SK-N-SH treated with all-trans-retinoic acid at 6 μM for 48 hours (cell line): ENCODE measurements at regions not wholly inside any gene's neighbourhood (a gene's known extent, or its start where the extent isn't known, plus 50 kb on each side); places are given as distances from the start of the nearest gene placed in this dataset.

Source experiments
- ARNTL ChIP-seq: fragments of 450-650 bp; formaldehyde crosslinking; IDR thresholded peaks from 2 replicates; pipeline ENCODE4 v1.5.0; 2020; ENCODE audit warnings: low read depth, mild to moderate bottlenecking, moderate library complexity, borderline replicate concordance
- BACH2 ChIP-seq: fragments of 250-450 bp; sonication (Bioruptor Pico); IDR thresholded peaks from 2 replicates; pipeline ENCODE4 v1.9.0; 2021; ENCODE audit warnings: mild to moderate bottlenecking, borderline replicate concordance
- CREB5 ChIP-seq: fragments of 250-450 bp; sonication (Bioruptor Pico); IDR thresholded peaks from 2 replicates; pipeline ENCODE4 v1.5.1; 2020; ENCODE audit warnings: low read depth, mild to moderate bottlenecking, moderate library complexity
- CSRNP3 ChIP-seq: fragments of 250-450 bp; sonication (Bioruptor Pico); IDR thresholded peaks from 2 replicates; pipeline ENCODE4 v1.5.1; 2021; ENCODE audit warnings: mild to moderate bottlenecking, moderate library complexity
- PATZ1 ChIP-seq: fragments of 250-450 bp; sonication (Bioruptor Pico); IDR thresholded peaks from 2 replicates; pipeline ENCODE4 v1.8.0; 2020; ENCODE audit warnings: mild to moderate bottlenecking, moderate library complexity, borderline replicate concordance
- POU6F1 ChIP-seq: fragments of 250-450 bp; sonication (Bioruptor Pico); IDR thresholded peaks from 2 replicates; pipeline ENCODE4 v1.8.0; 2021; ENCODE audit warnings: low read depth, mild to moderate bottlenecking, moderate library complexity, borderline replicate concordance
- RARB ChIP-seq: fragments of 250-450 bp; sonication (Bioruptor Pico); IDR thresholded peaks from 2 replicates; pipeline ENCODE4 v1.8.0; 2021; ENCODE audit warnings: mild to moderate bottlenecking, moderate library complexity
- TSHZ2 ChIP-seq: fragments of 250-450 bp; sonication (Bioruptor Pico); IDR thresholded peaks from 2 replicates; pipeline ENCODE4 v1.5.0; 2020; ENCODE audit warnings: mild to moderate bottlenecking, moderate library complexity
- ZFP3 ChIP-seq: fragments of 250-450 bp; sonication (Bioruptor Pico); IDR thresholded peaks from 2 replicates; pipeline ENCODE4 v1.5.0; 2020; ENCODE audit warnings: mild to moderate bottlenecking, moderate library complexity
- ZFP30 ChIP-seq: fragments of 450-650 bp; formaldehyde crosslinking; IDR thresholded peaks from 2 replicates; pipeline ENCODE4 v1.5.0; 2022; ENCODE audit warnings: mild to moderate bottlenecking, moderate library complexity
- ZNF565 ChIP-seq: fragments of 450-650 bp; formaldehyde crosslinking; conservative IDR thresholded peaks from 2 replicates; pipeline ENCODE4 v1.5.0; 2020; ENCODE audit warnings: low read depth, mild to moderate bottlenecking, moderate library complexity
- ZNF70 ChIP-seq: fragments of 450-650 bp; formaldehyde crosslinking; IDR thresholded peaks from 2 replicates; pipeline ENCODE4 v1.5.0; 2020; ENCODE audit warnings: mild to moderate bottlenecking, moderate library complexity

- TF ChIP-seq ARNTL, result no peak
- no peak for TF ChIP-seq CREB5 (CRISPR knock-in tag)
- no peak for TF ChIP-seq ZFP30 (CRISPR knock-in tag)
- TF ChIP-seq RARB (CRISPR knock-in tag), result no peak
- TF ChIP-seq PATZ1 (CRISPR knock-in tag), result no peak
- no peak for TF ChIP-seq ZFP3
- no peak for TF ChIP-seq BACH2 (CRISPR knock-in tag)
- no peak for TF ChIP-seq POU6F1 (CRISPR knock-in tag)
- TF ChIP-seq CSRNP3 (CRISPR knock-in tag), result no peak
- no peak for TF ChIP-seq ZNF565 (CRISPR knock-in tag)
- no peak for TF ChIP-seq TSHZ2 (CRISPR knock-in tag)
- no peak for TF ChIP-seq ZNF70 (CRISPR knock-in tag)
Observed at GRCh38 chr10:106336874-106337273, 827.6 kb downstream of the SORCS1 start.
